Astrocyte (in vitro differentiated cells and primary cell): ENCODE measurements at regions not wholly inside any gene's neighbourhood (a gene's known extent, or its start where the extent isn't known, plus 50 kb on each side); places are given as distances from the start of the nearest gene placed in this dataset.

ENCODE experiments used
- CTCF ChIP-seq: IDR thresholded peaks from 2 replicates; pipeline ENCODE4 v1.5.1; 2011; ENCODE audit warnings: low read depth, mild to moderate bottlenecking, inconsistent platforms, low read length, moderate library complexity; ENCODE audit not compliant: insufficient read depth
- EZH2 ChIP-seq: IDR thresholded peaks from 2 replicates; pipeline ENCODE4 v1.6.1; 2012; ENCODE audit warnings: mild to moderate bottlenecking, low read length, inconsistent platforms; ENCODE audit not compliant: insufficient read depth

DNA sequence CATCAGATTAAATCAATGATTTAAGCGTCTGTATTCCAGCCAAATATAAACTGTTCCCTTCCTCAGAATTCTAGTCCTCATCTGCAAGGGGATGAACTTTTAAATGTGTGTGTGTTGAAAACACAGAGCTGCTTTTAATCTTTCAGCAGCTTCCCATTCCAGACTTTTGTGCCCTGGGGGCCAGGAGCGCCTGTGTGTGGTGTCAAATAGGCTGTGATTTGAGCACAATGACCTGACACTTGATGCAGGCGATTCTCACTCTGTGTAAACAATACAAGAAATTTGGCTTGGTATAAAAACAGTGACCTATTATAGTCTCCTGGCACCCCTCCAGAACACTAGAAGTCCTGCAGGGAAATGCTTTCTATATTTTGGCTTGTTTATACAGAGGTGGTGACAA is 274.6 kb upstream of the ROPN1 start:
- no peak for TF ChIP-seq CTCF
- no peak for TF ChIP-seq EZH2
